GM19463 (cell line): ENCODE measurements at regions not wholly inside any gene's neighbourhood (a gene's known extent, or its start where the extent isn't known, plus 50 kb on each side); places are given as distances from the start of the nearest gene placed in this dataset.
A peak's percentile ranks its signal among the peaks of the same experiment; 100 is the strongest.

Experiments used
- ATAC-seq: cut with Tn5 transposase; IDR thresholded peaks from one replicate; pipeline ENCODE4 v1.9.1; 2021; ENCODE audit warnings: mild to moderate bottlenecking, moderate library complexity; ENCODE audit not compliant: unreplicated experiment

DNA sequence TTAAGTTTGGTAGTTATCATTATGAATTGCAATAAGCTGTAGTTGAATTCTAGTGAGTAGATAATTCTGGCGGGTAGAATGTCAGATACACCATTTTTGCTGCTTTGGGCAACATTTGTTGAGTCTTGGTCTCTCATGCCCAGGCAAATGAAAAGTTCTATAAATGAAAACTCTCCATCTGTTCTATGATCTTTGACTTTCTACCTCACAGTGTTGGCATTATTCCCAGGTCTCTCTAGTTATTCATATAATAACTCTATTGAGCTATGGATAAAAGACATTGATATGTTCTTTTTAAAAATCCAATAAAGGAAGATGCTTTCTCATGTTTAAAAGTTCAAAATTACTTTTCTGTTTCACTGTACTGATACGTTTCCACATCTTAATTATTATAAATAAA, 415.3 kb upstream of the SEMA3D start:
- ATAC-seq = no peak

GRCh38 chr7:85600395-85600794, 413.5 kb upstream of the SEMA3D start:
- no peak for ATAC-seq

GRCh38 chr7:85596827-85597226, 410.0 kb upstream of the SEMA3D start:
- ATAC-seq = no peak

- no peak for ATAC-seq
Measured at GRCh38 chr7:85595750-85596178, 408.9 kb upstream of the SEMA3D start.

DNA sequence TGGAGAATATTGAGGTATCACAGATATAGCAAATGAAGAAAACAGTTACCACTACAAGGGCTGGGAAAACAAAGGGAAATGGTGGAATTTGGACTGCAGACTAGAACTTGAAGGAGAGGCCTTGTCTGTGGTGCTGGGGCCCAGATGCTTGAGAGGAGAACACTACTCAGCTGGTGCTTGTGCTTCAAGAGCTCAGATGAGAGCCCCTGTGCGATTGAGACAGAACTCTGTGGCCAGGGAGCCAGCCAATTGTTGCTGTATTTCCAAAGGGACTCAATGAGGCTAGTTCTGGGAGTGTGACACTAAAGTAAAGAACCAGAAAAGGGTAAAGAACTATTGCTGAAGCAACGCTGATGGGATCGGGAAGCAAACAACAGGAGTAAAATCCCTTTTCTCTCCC, 406.5 kb upstream of the SEMA3D start:
- ATAC-seq = no peak

- ATAC-seq = no peak
Measured at GRCh38 chr7:85587785-85588184, 400.9 kb upstream of the SEMA3D start.

- no peak for ATAC-seq
Measured at GRCh38 chr7:85586091-85586490, 399.2 kb upstream of the SEMA3D start.

DNA sequence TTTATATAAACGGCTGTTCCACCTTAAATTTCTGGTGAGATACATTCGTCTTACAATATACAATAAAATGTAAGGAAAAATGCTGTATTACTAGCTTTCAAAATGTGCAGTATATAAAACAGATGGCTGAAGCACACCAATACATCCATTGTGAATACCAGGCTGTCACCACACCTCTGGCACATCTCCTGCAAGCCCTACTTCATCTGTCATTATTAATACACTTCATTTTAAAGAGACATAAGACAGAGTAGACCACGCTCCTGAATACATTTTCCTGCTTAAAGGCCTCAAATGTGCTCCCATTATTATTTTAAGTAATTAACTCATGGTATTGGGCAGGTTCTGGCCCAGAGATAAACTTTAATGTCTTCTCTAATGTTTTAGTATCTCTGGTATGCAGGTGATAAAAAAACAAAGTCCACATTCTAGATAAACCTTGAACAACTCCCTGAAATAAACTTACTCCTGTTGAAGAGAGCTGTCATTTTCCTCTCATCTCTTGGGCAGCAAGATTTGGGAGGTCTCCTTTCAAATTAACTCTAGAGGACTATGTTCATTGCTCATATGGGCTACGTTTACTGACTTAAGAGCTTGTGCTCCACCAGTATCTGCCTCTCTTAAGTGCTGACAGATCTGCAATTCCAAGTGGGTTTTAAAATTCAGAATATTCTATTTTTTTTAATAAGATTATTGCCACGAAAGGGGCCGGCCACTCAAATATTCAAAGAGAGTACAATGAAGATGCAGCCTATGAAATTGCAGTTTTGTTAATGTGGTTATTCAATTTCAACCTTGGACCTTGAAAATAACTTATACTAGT, 396.5 kb upstream of the SEMA3D start:
- ATAC-seq = no peak

- ATAC-seq = no peak
Measured at GRCh38 chr7:85573844-85574243, 387.0 kb upstream of the SEMA3D start.

DNA sequence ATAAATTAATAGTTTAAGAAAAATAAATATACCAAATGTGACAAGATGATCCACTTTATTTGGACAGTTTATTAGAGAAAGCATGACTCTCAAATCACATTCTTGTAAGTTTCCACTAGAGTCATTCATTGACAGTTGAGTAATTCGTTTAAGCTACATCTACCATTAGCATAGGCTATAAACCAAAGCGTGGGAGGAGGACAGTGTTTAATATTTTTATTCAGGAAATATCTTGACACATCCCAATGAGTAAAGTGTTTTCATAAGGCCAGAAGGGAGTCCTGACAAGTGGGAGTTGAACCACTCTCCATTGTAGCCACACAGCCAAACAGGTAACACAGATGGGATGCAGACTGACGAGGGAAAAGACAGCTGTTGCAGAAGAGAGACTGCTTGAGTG, 386.5 kb upstream of the SEMA3D start:
- no peak for ATAC-seq

- no peak for ATAC-seq
Measured at GRCh38 chr7:85570898-85571297, 384.0 kb upstream of the SEMA3D start.

GRCh38 chr7:85567983-85568382, 381.1 kb upstream of the SEMA3D start:
- ATAC-seq = peak; percentile 67

GRCh38 chr7:85566095-85566794, 379.4 kb upstream of the SEMA3D start:
- ATAC-seq = no peak

- ATAC-seq = no peak
Measured at GRCh38 chr7:85565276-85565675, 378.4 kb upstream of the SEMA3D start.

DNA sequence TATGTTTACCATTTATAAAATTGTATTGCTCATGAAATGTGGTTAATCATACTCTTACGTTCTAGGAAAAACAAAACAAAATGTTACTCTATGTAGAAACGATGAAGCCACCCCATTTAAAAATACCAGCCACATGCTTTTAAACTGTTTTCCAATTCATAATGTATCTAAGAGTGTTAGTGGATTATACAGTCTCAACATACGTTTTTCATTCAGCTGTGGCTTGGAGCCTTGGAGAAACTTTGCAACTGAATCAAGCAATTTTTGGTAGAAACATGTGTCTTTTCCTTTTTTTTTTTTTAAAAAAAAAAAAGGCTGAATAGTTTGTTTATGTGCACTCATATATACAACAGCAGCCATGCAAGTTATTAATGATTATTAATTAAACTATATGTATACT, 378.0 kb upstream of the SEMA3D start:
- ATAC-seq = no peak

- no peak for ATAC-seq
Measured at GRCh38 chr7:85561706-85562105, 374.9 kb upstream of the SEMA3D start.

GRCh38 chr7:85554236-85555178, 367.7 kb upstream of the SEMA3D start:
- peak; percentile 83 for ATAC-seq

- ATAC-seq = no peak
Measured at GRCh38 chr7:85535974-85536729, 349.3 kb upstream of the SEMA3D start.

DNA sequence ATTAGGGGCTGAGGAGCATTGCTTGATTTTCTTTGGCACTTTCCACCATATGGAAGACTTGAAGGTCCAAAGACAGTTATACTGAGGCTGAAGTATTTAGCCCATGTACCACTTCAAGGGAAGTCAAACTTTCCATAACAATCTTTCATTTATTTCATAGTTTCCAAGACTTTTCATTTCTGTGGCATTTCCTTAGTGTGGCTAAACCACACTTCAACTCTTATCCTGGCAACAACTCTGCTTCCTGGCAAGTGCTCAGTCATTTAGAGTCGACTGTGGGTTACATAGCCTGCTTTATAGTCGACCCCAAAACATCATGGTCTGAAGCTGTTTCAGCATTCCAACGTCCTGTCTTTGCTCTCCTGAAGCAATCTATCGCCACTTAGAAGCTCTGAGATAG, 343.0 kb upstream of the SEMA3D start:
- ATAC-seq = no peak

DNA sequence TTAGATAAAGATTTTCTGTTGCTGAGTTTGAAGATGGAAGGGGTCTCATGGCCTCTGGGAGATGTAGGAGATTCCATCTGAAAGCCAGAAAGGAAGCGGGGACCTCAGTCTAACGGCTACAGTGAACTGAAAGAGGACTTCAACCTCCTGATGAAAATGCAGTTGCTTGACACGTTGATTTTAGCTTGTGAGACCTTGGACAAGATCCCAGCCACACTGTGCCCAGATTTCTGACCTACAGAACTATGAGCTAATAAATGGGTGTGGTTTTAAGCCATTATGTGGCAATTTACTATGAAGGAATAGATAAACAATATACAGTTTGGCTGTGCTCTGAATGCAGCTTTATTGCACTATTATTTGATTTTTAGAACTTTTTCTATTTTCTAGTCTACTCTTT, 342.3 kb upstream of the SEMA3D start:
- no peak for ATAC-seq

DNA sequence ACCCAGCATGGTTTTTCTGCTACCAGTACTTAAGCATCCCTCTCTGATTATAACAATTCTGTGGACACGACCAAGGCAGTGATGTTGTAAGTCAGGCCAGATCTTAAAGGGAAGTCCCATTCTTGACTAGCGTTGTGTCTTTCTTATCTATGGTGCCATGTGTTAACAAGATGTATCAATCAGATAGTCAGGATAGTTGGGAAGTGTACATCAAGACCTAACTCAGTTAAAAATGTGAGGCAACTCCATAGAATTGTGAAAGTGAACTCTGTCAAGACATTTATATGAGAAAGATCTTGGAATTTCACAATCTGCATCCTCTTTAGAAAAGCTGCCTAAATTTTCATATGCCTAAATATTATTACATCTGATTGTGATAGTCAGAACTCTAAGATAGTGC, 341.7 kb upstream of the SEMA3D start:
- ATAC-seq = no peak
